ENCODE measurements at regions not wholly inside any gene's neighbourhood (a gene's known extent, or its start where the extent isn't known, plus 50 kb on each side); places are given as distances from the start of the nearest gene placed in this dataset.

- TF ChIP-seq CTCF (IDR thresholded peaks at IDR 0.05), result no peak
- TF ChIP-seq POLR2AphosphoS5 (IDR thresholded peaks at IDR 0.05), result no peak
Measured at GRCh38 chr10:3528823-3529403, 256.1 kb downstream of the KLF6 start.

Measured in suprapubic skin (tissue), 3 donors.